Keratinocyte (primary cell): ENCODE measurements at regions not wholly inside any gene's neighbourhood (a gene's known extent, or its start where the extent isn't known, plus 50 kb on each side); places are given as distances from the start of the nearest gene placed in this dataset.

Experiments
- DNase-seq: peaks from one replicate; pipeline ENCODE4 v3.0.0-alpha.2; 2011; ENCODE audit warnings: low read depth, missing footprints, low spot score
- FAIRE-seq: peaks from 2 replicates; lab custom pipeline; 2011; peaks lifted over from hg19 to GRCh38; lab: Jason Lieb, UNC
- H2AFZ ChIP-seq: 2 replicates; pipeline ENCODE4 v1.6.0; 2012; ENCODE audit warnings: low read length, control low read depth, inconsistent platforms; ENCODE audit not compliant: control insufficient read depth
- H3K27ac ChIP-seq: 2 replicates; pipeline ENCODE4 v1.5.1; 2011; ENCODE audit warnings: low read length; ENCODE audit not compliant: control insufficient read depth, insufficient read depth
- H3K27me3 ChIP-seq: 3 replicates; pipeline ENCODE4 v1.6.0; 2011; ENCODE audit warnings: low read length; ENCODE audit not compliant: control insufficient read depth, insufficient read depth; ENCODE audit errors: extremely low read depth
- H3K36me3 ChIP-seq, 2 experiments: 2 replicates in 1 of 2; 3 replicates in 1 of 2; pipeline ENCODE4 v1.5.1; 2011; ENCODE audit warnings: low read length in 2 of 2, mild to moderate bottlenecking in 1 of 2; ENCODE audit not compliant: control insufficient read depth in 2 of 2, insufficient read depth in 2 of 2; ENCODE audit errors: extremely low read depth in 1 of 2
- H3K4me1 ChIP-seq: 3 replicates; pipeline ENCODE4 v1.5.1; 2011; ENCODE audit warnings: low read length; ENCODE audit not compliant: control insufficient read depth, insufficient read depth; ENCODE audit errors: extremely low read depth
- H3K4me2 ChIP-seq: 3 replicates; pipeline ENCODE4 v1.6.0; 2011; ENCODE audit warnings: low read depth, low read length; ENCODE audit not compliant: control insufficient read depth, insufficient read depth; ENCODE audit errors: extremely low read depth
- H3K4me3 ChIP-seq, 3 experiments: fragments of 200-600 bp in 1 of 3; sonication (generic) in 1 of 3; 2 replicates in 2 of 3; 3 replicates in 1 of 3; pipeline ENCODE4 v1.5.1; 2011 to 2016; ENCODE audit warnings: low read length in 3 of 3, mild to moderate bottlenecking in 3 of 3, control low read depth in 2 of 3, inconsistent platforms in 1 of 3, low read depth in 1 of 3, mixed read lengths in 1 of 3, mixed run types in 1 of 3, moderate library complexity in 1 of 3; ENCODE audit not compliant: control insufficient read depth in 2 of 3, insufficient read depth in 2 of 3; ENCODE audit errors: extremely low read depth in 1 of 3
- H3K79me2 ChIP-seq: 2 replicates; pipeline ENCODE4 v1.6.0; 2012; ENCODE audit warnings: low read length; ENCODE audit not compliant: control insufficient read depth, insufficient read depth
- H3K9ac ChIP-seq: 3 replicates; pipeline ENCODE4 v1.6.0; 2011; ENCODE audit warnings: low read length; ENCODE audit not compliant: control insufficient read depth, insufficient read depth; ENCODE audit errors: extremely low read depth
- H3K9me1 ChIP-seq: 3 replicates; pipeline ENCODE4 v1.6.0; 2011; ENCODE audit warnings: low read length; ENCODE audit not compliant: control insufficient read depth, insufficient read depth; ENCODE audit errors: extremely low read depth
- H3K9me3 ChIP-seq: 2 replicates; pipeline ENCODE4 v1.5.1; 2012; ENCODE audit warnings: low read depth, low read length; ENCODE audit not compliant: control insufficient read depth
- H4K20me1 ChIP-seq: 3 replicates; pipeline ENCODE4 v1.6.0; 2011; ENCODE audit warnings: low read length; ENCODE audit not compliant: control insufficient read depth, insufficient read depth; ENCODE audit errors: extremely low read depth
- CTCF ChIP-seq, 3 experiments: IDR thresholded peaks in 1 of 3; conservative IDR thresholded peaks in 1 of 3; optimal IDR thresholded peaks in 1 of 3; 2 replicates in 2 of 3; 3 replicates in 1 of 3; pipeline versions ENCODE3 to v1.5.1; 2011; ENCODE audit warnings: low read length in 3 of 3, mild to moderate bottlenecking in 3 of 3, moderate library complexity in 2 of 3, control low read depth in 1 of 3, inconsistent platforms in 1 of 3; ENCODE audit not compliant: insufficient read depth in 2 of 3; ENCODE audit errors: extremely low read depth in 1 of 3
- EZH2 ChIP-seq: IDR thresholded peaks from one replicate; pipeline ENCODE4 v1.6.1; 2012; ENCODE audit warnings: inconsistent platforms, mild to moderate bottlenecking, low read length, moderate library complexity
- dilution Hi-C: fragments of 300-500 bp; cut with MboI; formaldehyde crosslinking; loops from one replicate; pipeline ENCODE4 v1.7.0; 2020; ENCODE audit warnings: low sequenced_read_pairs; ENCODE audit not compliant: extremely low pct_ligation_motif_present

GRCh38 chr2:71891155-71891554, 256.5 kb downstream of the CYP26B1 start:
- no peak overlapping the region for H3K4me2 ChIP-seq
- dilution Hi-C loops, result no loop called here
- TF ChIP-seq EZH2 (no peak), CTCF (optimal IDR thresholded peaks at IDR 0.05 in 1 of 3, IDR thresholded peaks at IDR 0.05 in 1 of 3, conservative IDR thresholded peaks at IDR 0.05 in 1 of 3; ENCODE audit: extremely low read depth in 1 of 3, insufficient read depth in 2 of 3, low read length in 3 of 3) (no peak)
- no peak overlapping the region for H3K4me3 ChIP-seq
- peaks cover 27% of the 10 kb centered on the region for H3K27me3 ChIP-seq
- no peak overlapping the region for H3K9ac ChIP-seq
- no peaks in the 10 kb centered on the region for H3K9me3 ChIP-seq
- H3K9me1 ChIP-seq, result no peaks in the 10 kb centered on the region
- no peaks in the 10 kb centered on the region for H3K36me3 ChIP-seq
- no peaks in the 10 kb centered on the region for H3K4me1 ChIP-seq
- H3K79me2 ChIP-seq, result no peaks in the 10 kb centered on the region
- DNase-seq (no peak), FAIRE-seq (no peak)
- no peak overlapping the region for H3K27ac ChIP-seq
- no peak overlapping the region for H2AFZ ChIP-seq
- no peaks in the 10 kb centered on the region for H4K20me1 ChIP-seq

- no peaks in the 10 kb centered on the region for H4K20me1 ChIP-seq
- H2AFZ ChIP-seq, result no peak overlapping the region
- H3K79me2 ChIP-seq, result no peaks in the 10 kb centered on the region
- no peak overlapping the region for H3K4me2 ChIP-seq
- H3K27me3 ChIP-seq, result peaks cover 23% of the 10 kb centered on the region
- dilution Hi-C loops, result no loop called here
- TF ChIP-seq CTCF (optimal IDR thresholded peaks at IDR 0.05 in 1 of 3, IDR thresholded peaks at IDR 0.05 in 1 of 3, conservative IDR thresholded peaks at IDR 0.05 in 1 of 3; ENCODE audit: extremely low read depth in 1 of 3, insufficient read depth in 2 of 3, low read length in 3 of 3), result no peak
- TF ChIP-seq EZH2, result no peak
- H3K4me1 ChIP-seq, result no peaks in the 10 kb centered on the region
- DNase-seq, result no peak
- no peaks in the 10 kb centered on the region for H3K9me1 ChIP-seq
- FAIRE-seq, result no peak
- H3K9me3 ChIP-seq, result no peaks in the 10 kb centered on the region
- no peaks in the 10 kb centered on the region for H3K36me3 ChIP-seq
- H3K27ac ChIP-seq, result no peak overlapping the region
- no peak overlapping the region for H3K4me3 ChIP-seq
- H3K9ac ChIP-seq, result no peak overlapping the region
Measured at GRCh38 chr2:71889759-71890684, 257.6 kb downstream of the CYP26B1 start.
